ENCODE measurements at regions not wholly inside any gene's neighbourhood (a gene's known extent, or its start where the extent isn't known, plus 50 kb on each side); places are given as distances from the start of the nearest gene placed in this dataset.

GRCh38 chr3:24929521-24929920 is 434.9 kb upstream of the THRB start:
- no peak overlapping the region for H3K9ac ChIP-seq (ENCODE audit: low read length in 5 of 5)
- no peaks in the 10 kb centered on the region for H3K36me3 ChIP-seq (ENCODE audit: control insufficient read depth in 5 of 5, insufficient read depth in 5 of 5, low read length in 5 of 5)
- H3K4me3 ChIP-seq (ENCODE audit: low read depth in 1 of 5, low read length in 5 of 5), result no peak overlapping the region
- H3K4me1 ChIP-seq (ENCODE audit: control insufficient read depth in 5 of 5, insufficient read depth in 5 of 5, low read length in 5 of 5), result no peaks in the 10 kb centered on the region
- no peak overlapping the region for H3K27ac ChIP-seq (ENCODE audit: low read depth, low read length)
- no peaks in the 10 kb centered on the region for H3K9me3 ChIP-seq (ENCODE audit: control insufficient read depth in 5 of 5, low read length in 5 of 5)
- H3K27me3 ChIP-seq (ENCODE audit: control insufficient read depth in 5 of 5, insufficient read depth in 4 of 5, low read length in 5 of 5), result no peaks in the 10 kb centered on the region

- Histone ChIP-seq H3K9ac (ENCODE audit: low read length in 5 of 5) (no peak overlapping the region), H3K4me3 (ENCODE audit: low read depth in 1 of 5, low read length in 5 of 5) (no peak overlapping the region), H3K9me3 (ENCODE audit: control insufficient read depth in 5 of 5, low read length in 5 of 5) (peaks cover 0 to 2% (median 0%) of the 10 kb centered on the region in 5 donors), H3K27ac (ENCODE audit: low read depth, low read length) (no peak overlapping the region), H3K27me3 (ENCODE audit: control insufficient read depth in 5 of 5, insufficient read depth in 4 of 5, low read length in 5 of 5) (no peaks in the 10 kb centered on the region), H3K4me1 (ENCODE audit: control insufficient read depth in 5 of 5, insufficient read depth in 5 of 5, low read length in 5 of 5) (no peaks in the 10 kb centered on the region), H3K36me3 (ENCODE audit: control insufficient read depth in 5 of 5, insufficient read depth in 5 of 5, low read length in 5 of 5) (no peaks in the 10 kb centered on the region)
Observed at GRCh38 chr3:24933401-24933800, 438.8 kb upstream of the THRB start.

GRCh38 chr3:24936574-24936973 is 441.9 kb upstream of the THRB start:
- Histone ChIP-seq H3K27me3 (ENCODE audit: control insufficient read depth in 5 of 5, insufficient read depth in 4 of 5, low read length in 5 of 5) (no peaks in the 10 kb centered on the region), H3K9ac (ENCODE audit: low read length in 5 of 5) (no peak overlapping the region), H3K4me1 (ENCODE audit: control insufficient read depth in 5 of 5, insufficient read depth in 5 of 5, low read length in 5 of 5) (no peaks in the 10 kb centered on the region), H3K9me3 (ENCODE audit: control insufficient read depth in 5 of 5, low read length in 5 of 5) (peaks cover 0 to 2% (median 0%) of the 10 kb centered on the region in 5 donors), H3K27ac (ENCODE audit: low read depth, low read length) (no peak overlapping the region), H3K4me3 (ENCODE audit: low read depth in 1 of 5, low read length in 5 of 5) (no peak overlapping the region), H3K36me3 (ENCODE audit: control insufficient read depth in 5 of 5, insufficient read depth in 5 of 5, low read length in 5 of 5) (no peaks in the 10 kb centered on the region)

- Histone ChIP-seq H3K4me1 (ENCODE audit: control insufficient read depth in 5 of 5, insufficient read depth in 5 of 5, low read length in 5 of 5) (no peaks in the 10 kb centered on the region), H3K9me3 (ENCODE audit: control insufficient read depth in 5 of 5, low read length in 5 of 5) (peaks cover 0 to 2% (median 0%) of the 10 kb centered on the region in 5 donors), H3K27me3 (ENCODE audit: control insufficient read depth in 5 of 5, insufficient read depth in 4 of 5, low read length in 5 of 5) (no peaks in the 10 kb centered on the region), H3K27ac (ENCODE audit: low read depth, low read length) (no peak overlapping the region), H3K4me3 (ENCODE audit: low read depth in 1 of 5, low read length in 5 of 5) (no peak overlapping the region), H3K36me3 (ENCODE audit: control insufficient read depth in 5 of 5, insufficient read depth in 5 of 5, low read length in 5 of 5) (no peaks in the 10 kb centered on the region), H3K9ac (ENCODE audit: low read length in 5 of 5) (no peak overlapping the region)
Observed at GRCh38 chr3:24937228-24937627, 442.6 kb upstream of the THRB start.

- H3K9me3 ChIP-seq (ENCODE audit: control insufficient read depth in 5 of 5, low read length in 5 of 5), result peaks cover 0 to 2% (median 0%) of the 10 kb centered on the region in 5 donors
- H3K9ac ChIP-seq (ENCODE audit: low read length in 5 of 5), result no peak overlapping the region
- no peaks in the 10 kb centered on the region for H3K27me3 ChIP-seq (ENCODE audit: control insufficient read depth in 5 of 5, insufficient read depth in 4 of 5, low read length in 5 of 5)
- no peaks in the 10 kb centered on the region for H3K4me1 ChIP-seq (ENCODE audit: control insufficient read depth in 5 of 5, insufficient read depth in 5 of 5, low read length in 5 of 5)
- no peak overlapping the region for H3K4me3 ChIP-seq (ENCODE audit: low read depth in 1 of 5, low read length in 5 of 5)
- H3K36me3 ChIP-seq (ENCODE audit: control insufficient read depth in 5 of 5, insufficient read depth in 5 of 5, low read length in 5 of 5), result no peaks in the 10 kb centered on the region
- no peak overlapping the region for H3K27ac ChIP-seq (ENCODE audit: low read depth, low read length)
Observed at GRCh38 chr3:24937780-24938179, 443.1 kb upstream of the THRB start.

- Histone ChIP-seq H3K9me3 (ENCODE audit: control insufficient read depth in 5 of 5, low read length in 5 of 5) (no peaks in the 10 kb centered on the region), H3K36me3 (ENCODE audit: control insufficient read depth in 5 of 5, insufficient read depth in 5 of 5, low read length in 5 of 5) (no peaks in the 10 kb centered on the region), H3K27ac (ENCODE audit: low read depth, low read length) (no peak overlapping the region), H3K9ac (ENCODE audit: low read length in 5 of 5) (no peak overlapping the region), H3K4me1 (ENCODE audit: control insufficient read depth in 5 of 5, insufficient read depth in 5 of 5, low read length in 5 of 5) (peaks cover 0 to 6% (median 0%) of the 10 kb centered on the region in 5 donors), H3K4me3 (ENCODE audit: low read depth in 1 of 5, low read length in 5 of 5) (no peak overlapping the region), H3K27me3 (ENCODE audit: control insufficient read depth in 5 of 5, insufficient read depth in 4 of 5, low read length in 5 of 5) (no peaks in the 10 kb centered on the region)
Observed at GRCh38 chr3:24943961-24944360, 449.3 kb upstream of the THRB start.

- Histone ChIP-seq H3K4me1 (ENCODE audit: control insufficient read depth in 5 of 5, insufficient read depth in 5 of 5, low read length in 5 of 5) (peaks cover 0 to 6% (median 0%) of the 10 kb centered on the region in 5 donors), H3K4me3 (ENCODE audit: low read depth in 1 of 5, low read length in 5 of 5) (no peak overlapping the region), H3K9me3 (ENCODE audit: control insufficient read depth in 5 of 5, low read length in 5 of 5) (no peaks in the 10 kb centered on the region), H3K27me3 (ENCODE audit: control insufficient read depth in 5 of 5, insufficient read depth in 4 of 5, low read length in 5 of 5) (no peaks in the 10 kb centered on the region), H3K36me3 (ENCODE audit: control insufficient read depth in 5 of 5, insufficient read depth in 5 of 5, low read length in 5 of 5) (no peaks in the 10 kb centered on the region), H3K27ac (ENCODE audit: low read depth, low read length) (no peak overlapping the region), H3K9ac (ENCODE audit: low read length in 5 of 5) (no peak overlapping the region)
Observed at GRCh38 chr3:24944805-24945520, 450.3 kb upstream of the THRB start.

GRCh38 chr3:24945563-24945962 is 450.9 kb upstream of the THRB start:
- Histone ChIP-seq H3K4me1 (ENCODE audit: control insufficient read depth in 5 of 5, insufficient read depth in 5 of 5, low read length in 5 of 5) (peaks cover 0 to 6% (median 0%) of the 10 kb centered on the region in 5 donors), H3K36me3 (ENCODE audit: control insufficient read depth in 5 of 5, insufficient read depth in 5 of 5, low read length in 5 of 5) (no peaks in the 10 kb centered on the region), H3K27ac (ENCODE audit: low read depth, low read length) (no peak overlapping the region), H3K27me3 (ENCODE audit: control insufficient read depth in 5 of 5, insufficient read depth in 4 of 5, low read length in 5 of 5) (no peaks in the 10 kb centered on the region), H3K9me3 (ENCODE audit: control insufficient read depth in 5 of 5, low read length in 5 of 5) (no peaks in the 10 kb centered on the region), H3K9ac (ENCODE audit: low read length in 5 of 5) (no peak overlapping the region), H3K4me3 (ENCODE audit: low read depth in 1 of 5, low read length in 5 of 5) (no peak overlapping the region)

GRCh38 chr3:24947103-24947502 is 452.5 kb upstream of the THRB start:
- Histone ChIP-seq H3K4me1 (ENCODE audit: control insufficient read depth in 5 of 5, insufficient read depth in 5 of 5, low read length in 5 of 5) (peaks cover 0 to 6% (median 0%) of the 10 kb centered on the region in 5 donors), H3K27ac (ENCODE audit: low read depth, low read length) (no peak overlapping the region), H3K9ac (ENCODE audit: low read length in 5 of 5) (no peak overlapping the region), H3K27me3 (ENCODE audit: control insufficient read depth in 5 of 5, insufficient read depth in 4 of 5, low read length in 5 of 5) (no peaks in the 10 kb centered on the region), H3K36me3 (ENCODE audit: control insufficient read depth in 5 of 5, insufficient read depth in 5 of 5, low read length in 5 of 5) (no peaks in the 10 kb centered on the region), H3K4me3 (ENCODE audit: low read depth in 1 of 5, low read length in 5 of 5) (no peak overlapping the region), H3K9me3 (ENCODE audit: control insufficient read depth in 5 of 5, low read length in 5 of 5) (no peaks in the 10 kb centered on the region)

GRCh38 chr3:24951180-24951579 is 456.5 kb upstream of the THRB start:
- Histone ChIP-seq H3K27me3 (ENCODE audit: control insufficient read depth in 5 of 5, insufficient read depth in 4 of 5, low read length in 5 of 5) (no peaks in the 10 kb centered on the region), H3K36me3 (ENCODE audit: control insufficient read depth in 5 of 5, insufficient read depth in 5 of 5, low read length in 5 of 5) (no peaks in the 10 kb centered on the region), H3K4me1 (ENCODE audit: control insufficient read depth in 5 of 5, insufficient read depth in 5 of 5, low read length in 5 of 5) (peaks cover 0 to under 1% (median 0%) of the 10 kb centered on the region in 5 donors), H3K4me3 (ENCODE audit: low read depth in 1 of 5, low read length in 5 of 5) (no peak overlapping the region), H3K27ac (ENCODE audit: low read depth, low read length) (no peak overlapping the region), H3K9ac (ENCODE audit: low read length in 5 of 5) (no peak overlapping the region), H3K9me3 (ENCODE audit: control insufficient read depth in 5 of 5, low read length in 5 of 5) (no peaks in the 10 kb centered on the region)
